ENCODE measurements at regions not wholly inside any gene's neighbourhood (a gene's known extent, or its start where the extent isn't known, plus 50 kb on each side); places are given as distances from the start of the nearest gene placed in this dataset.
"Not testable (repeated sequence)": the region's sequence is repeated elsewhere in the genome, so short reads cannot be mapped to it uniquely, and the experiment has no call there.

GRCh38 chr7:106562711-106563366 lies 98.1 kb downstream of the CCDC71L start:
- no peak overlapping the region for H3K4me3 ChIP-seq (ENCODE audit: low read depth, poor library complexity, severe bottlenecking)
- no peak for TF ChIP-seq CTCF (IDR thresholded peaks at IDR 0.05)
- no peak for TF ChIP-seq POLR2A (IDR thresholded peaks at IDR 0.05)
- intact Hi-C loops (cut with DNase I; ENCODE audit: low total_unique reads) = no loop called here
- DNase-seq (ENCODE audit: low spot score in 2 of 2) = no peak
- 85 to 89% methylated on average over 3 of the region's 3 CpGs for WGBS, 2 donors

- 90 to 91% methylated on average over 4 of the region's 4 CpGs for WGBS, 2 donors
- intact Hi-C loops (cut with DNase I; ENCODE audit: low total_unique reads) = no loop called here
- no peak for TF ChIP-seq CTCF (IDR thresholded peaks at IDR 0.05)
- TF ChIP-seq POLR2A (IDR thresholded peaks at IDR 0.05) = no peak
- no peak for DNase-seq (ENCODE audit: low spot score in 2 of 2)
- no peak overlapping the region for H3K4me3 ChIP-seq (ENCODE audit: low read depth, poor library complexity, severe bottlenecking)
These were observed 99.1 kb downstream of the CCDC71L start for GRCh38 chr7:106561666-106562411.

GRCh38 chr7:106561151-106561550 lies 99.8 kb downstream of the CCDC71L start:
- intact Hi-C loops (cut with DNase I; ENCODE audit: low total_unique reads) = no loop called here
- TF ChIP-seq CTCF (IDR thresholded peaks at IDR 0.05) = no peak
- TF ChIP-seq POLR2A (IDR thresholded peaks at IDR 0.05) = no peak
- H3K4me3 ChIP-seq (ENCODE audit: low read depth, poor library complexity, severe bottlenecking) = no peak overlapping the region
- DNase-seq (ENCODE audit: low spot score in 2 of 2) = no peak

GRCh38 chr7:106560482-106560881 lies 100.5 kb downstream of the CCDC71L start:
- H3K4me3 ChIP-seq (ENCODE audit: low read depth, poor library complexity, severe bottlenecking) = no peak overlapping the region
- DNase-seq (ENCODE audit: low spot score in 2 of 2) = no peak
- WGBS, 2 donors = 88 to 89% methylated on average over 5 of the region's 5 CpGs
- TF ChIP-seq CTCF (IDR thresholded peaks at IDR 0.05) = no peak
- TF ChIP-seq POLR2A (IDR thresholded peaks at IDR 0.05) = no peak
- intact Hi-C loops (cut with DNase I; ENCODE audit: low total_unique reads) = no loop called here

- 49 to 62% methylated on average over 2 of the region's 2 CpGs for WGBS, 2 donors
These were observed 104.7 kb downstream of the CCDC71L start for GRCh38 chr7:106556244-106556643.

GRCh38 chr7:106554623-106555022 lies 106.3 kb downstream of the CCDC71L start:
- intact Hi-C loops (cut with DNase I; ENCODE audit: low total_unique reads); H3K4me3 ChIP-seq (ENCODE audit: low read depth, poor library complexity, severe bottlenecking); DNase-seq (ENCODE audit: low spot score in 2 of 2): not testable (repeated sequence)
- 90 to 100% methylated on average over 1 of the region's 1 CpG for WGBS, 2 donors

More at GRCh38 chr7:106556244-106556643, 104.7 kb downstream of the CCDC71L start:
- intact Hi-C loops (cut with DNase I; ENCODE audit: low total_unique reads); DNase-seq (ENCODE audit: low spot score in 2 of 2); H3K4me3 ChIP-seq (ENCODE audit: low read depth, poor library complexity, severe bottlenecking): not testable (repeated sequence)

- TF ChIP-seq POLR2A (IDR thresholded peaks at IDR 0.05) = no peak
- no peak for TF ChIP-seq CTCF (IDR thresholded peaks at IDR 0.05)
- intact Hi-C loops (cut with DNase I; ENCODE audit: low total_unique reads) = no loop called here
- WGBS, 2 donors = 72 to 88% methylated on average over 3 of the region's 3 CpGs
- DNase-seq (ENCODE audit: low spot score in 2 of 2) = no peak
- H3K4me3 ChIP-seq (ENCODE audit: low read depth, poor library complexity, severe bottlenecking) = no peak overlapping the region
These were observed 107.5 kb downstream of the CCDC71L start for GRCh38 chr7:106553446-106553836.
